ENCODE measurements at regions not wholly inside any gene's neighbourhood (a gene's known extent, or its start where the extent isn't known, plus 50 kb on each side); places are given as distances from the start of the nearest gene placed in this dataset.

DNA sequence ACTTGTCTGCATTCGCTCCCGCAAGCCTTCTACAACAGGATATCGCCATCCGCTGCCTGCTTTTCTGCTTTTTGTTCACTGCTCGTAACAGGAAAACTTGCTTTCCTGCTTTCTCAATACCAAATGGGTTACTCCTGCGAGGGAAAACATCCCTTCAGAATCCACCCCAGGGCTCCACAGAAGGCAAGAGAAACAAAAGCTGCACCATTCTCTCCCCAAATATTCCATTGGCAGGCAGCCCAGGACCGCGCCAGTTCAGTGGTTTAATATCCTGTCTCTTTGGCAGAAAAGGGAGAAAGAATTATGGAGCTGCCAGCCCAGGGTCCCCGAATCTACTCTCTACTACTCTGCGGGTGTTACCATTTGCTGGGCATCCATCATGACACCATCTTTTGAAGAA, 84.7 kb upstream of the DOCK9 start:
- dilution Hi-C loops (cut with MboI; ENCODE audit: extremely low pct_ligation_motif_present, low sequenced_read_pairs), result no loop called here

DNA sequence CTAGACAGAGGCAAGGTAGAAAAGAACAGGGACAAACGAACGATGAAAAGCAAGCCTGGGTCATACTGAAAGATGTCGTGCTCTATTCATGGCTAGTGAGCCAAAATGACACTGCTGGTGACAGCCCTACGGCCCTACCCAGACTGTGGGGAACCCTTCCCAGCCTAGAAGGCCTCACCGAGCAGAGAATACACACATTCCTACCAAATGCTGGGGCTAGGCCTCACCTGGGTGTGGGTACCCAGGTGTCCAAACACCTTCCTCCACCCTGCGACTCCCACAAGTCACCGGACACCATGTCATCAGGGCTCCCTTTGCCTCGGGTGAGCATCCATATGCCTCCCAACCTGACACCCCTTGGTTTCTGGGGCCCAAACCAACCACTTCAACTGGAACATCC, 85.3 kb upstream of the DOCK9 start:
- H3K4me3 ChIP-seq (ENCODE audit: control insufficient read depth in 2 of 3, extremely low read depth in 1 of 3, insufficient read depth in 2 of 3, low read depth in 1 of 3, low read length in 3 of 3), result no peak overlapping the region
- peaks cover 2% of the 10 kb centered on the region for H3K9me3 ChIP-seq (ENCODE audit: control insufficient read depth, low read depth, low read length)
- no peak for FAIRE-seq
- H3K4me2 ChIP-seq (ENCODE audit: control insufficient read depth, extremely low read depth, insufficient read depth, low read depth, low read length), result peak overlapping the region; percentile 47
- no peak for DNase-seq (ENCODE audit: low read depth, low spot score)
- H3K27ac ChIP-seq (ENCODE audit: control insufficient read depth, insufficient read depth, low read length), result no peak overlapping the region
- no peak overlapping the region for H2AFZ ChIP-seq (ENCODE audit: control insufficient read depth, low read length)
- dilution Hi-C loops (cut with MboI; ENCODE audit: extremely low pct_ligation_motif_present, low sequenced_read_pairs), result no loop called here
- TF ChIP-seq EZH2 (IDR thresholded peaks at IDR 0.05; ENCODE audit: low read length) (no peak), CTCF (optimal IDR thresholded peaks at IDR 0.05 in 1 of 3, IDR thresholded peaks at IDR 0.05 in 1 of 3, conservative IDR thresholded peaks at IDR 0.05 in 1 of 3; ENCODE audit: extremely low read depth in 1 of 3, insufficient read depth in 2 of 3, low read length in 3 of 3) (no peak)
- no peaks in the 10 kb centered on the region for H4K20me1 ChIP-seq (ENCODE audit: control insufficient read depth, extremely low read depth, insufficient read depth, low read length)
- no peaks in the 10 kb centered on the region for H3K9me1 ChIP-seq (ENCODE audit: control insufficient read depth, extremely low read depth, insufficient read depth, low read length)
- peaks cover 67% of the 10 kb centered on the region for H3K4me1 ChIP-seq (ENCODE audit: control insufficient read depth, extremely low read depth, insufficient read depth, low read length)
- no peaks in the 10 kb centered on the region for H3K36me3 ChIP-seq (ENCODE audit: control insufficient read depth in 2 of 2, extremely low read depth in 1 of 2, insufficient read depth in 2 of 2, low read length in 2 of 2)
- H3K79me2 ChIP-seq (ENCODE audit: control insufficient read depth, insufficient read depth, low read length), result peaks cover 50% of the 10 kb centered on the region
- no peaks in the 10 kb centered on the region for H3K27me3 ChIP-seq (ENCODE audit: control insufficient read depth, extremely low read depth, insufficient read depth, low read length)
- no peak overlapping the region for H3K9ac ChIP-seq (ENCODE audit: control insufficient read depth, extremely low read depth, insufficient read depth, low read length)

More for the DNA sequence above, 84.7 kb upstream of the DOCK9 start:
- peaks cover 65% of the 10 kb centered on the region for H3K4me1 ChIP-seq (ENCODE audit: control insufficient read depth, extremely low read depth, insufficient read depth, low read length)
- H2AFZ ChIP-seq (ENCODE audit: control insufficient read depth, low read length), result no peak overlapping the region
- DNase-seq (ENCODE audit: low read depth, low spot score) (no peak), FAIRE-seq (peak; percentile 92)
- no peaks in the 10 kb centered on the region for H3K27me3 ChIP-seq (ENCODE audit: control insufficient read depth, extremely low read depth, insufficient read depth, low read length)
- H3K4me3 ChIP-seq (ENCODE audit: control insufficient read depth in 2 of 3, extremely low read depth in 1 of 3, insufficient read depth in 2 of 3, low read depth in 1 of 3, low read length in 3 of 3), result peak overlapping the region in 2 of 3 experiments; percentile 8 to 47
- no peaks in the 10 kb centered on the region for H3K9me1 ChIP-seq (ENCODE audit: control insufficient read depth, extremely low read depth, insufficient read depth, low read length)
- peak overlapping the region; percentile 55 for H3K27ac ChIP-seq (ENCODE audit: control insufficient read depth, insufficient read depth, low read length)
- H3K4me2 ChIP-seq (ENCODE audit: control insufficient read depth, extremely low read depth, insufficient read depth, low read depth, low read length), result peak overlapping the region; percentile 47
- H3K9me3 ChIP-seq (ENCODE audit: control insufficient read depth, low read depth, low read length), result peaks cover 2% of the 10 kb centered on the region
- H4K20me1 ChIP-seq (ENCODE audit: control insufficient read depth, extremely low read depth, insufficient read depth, low read length), result no peaks in the 10 kb centered on the region
- peaks cover 54% of the 10 kb centered on the region for H3K79me2 ChIP-seq (ENCODE audit: control insufficient read depth, insufficient read depth, low read length)
- H3K36me3 ChIP-seq (ENCODE audit: control insufficient read depth in 2 of 2, extremely low read depth in 1 of 2, insufficient read depth in 2 of 2, low read length in 2 of 2), result no peaks in the 10 kb centered on the region
- peak overlapping the region; percentile 20 for H3K9ac ChIP-seq (ENCODE audit: control insufficient read depth, extremely low read depth, insufficient read depth, low read length)
- TF ChIP-seq CTCF (optimal IDR thresholded peaks at IDR 0.05 in 1 of 3, IDR thresholded peaks at IDR 0.05 in 1 of 3, conservative IDR thresholded peaks at IDR 0.05 in 1 of 3; ENCODE audit: extremely low read depth in 1 of 3, insufficient read depth in 2 of 3, low read length in 3 of 3) (no peak), EZH2 (IDR thresholded peaks at IDR 0.05; ENCODE audit: low read length) (no peak)
